22Rv1 (cell line): ENCODE measurements at regions not wholly inside any gene's neighbourhood (a gene's known extent, or its start where the extent isn't known, plus 50 kb on each side); places are given as distances from the start of the nearest gene placed in this dataset.

ENCODE experiments used
- CTCF ChIP-seq: fragments of 450-650 bp; IDR thresholded peaks from 2 replicates; pipeline ENCODE4 v1.5.1; 2017; ENCODE audit warnings: mild to moderate bottlenecking
- ZFX ChIP-seq: fragments of 450-650 bp; IDR thresholded peaks from 2 replicates; pipeline ENCODE4 v1.6.1; 2017; ENCODE audit warnings: antibody characterized with exemption, borderline replicate concordance

GRCh38 chr10:118214776-118215175 is 127.3 kb downstream of the FAM204A start:
- TF ChIP-seq CTCF (no peak), ZFX (no peak)
